ENCODE measurements at regions not wholly inside any gene's neighbourhood (a gene's known extent, or its start where the extent isn't known, plus 50 kb on each side); places are given as distances from the start of the nearest gene placed in this dataset.
A peak's percentile ranks its signal among the peaks of the same experiment; 100 is the strongest.

- DNase-seq (ENCODE audit: low spot score): no peak
- no peak for TF ChIP-seq CTCF (IDR thresholded peaks at IDR 0.05)
- no peaks in the 10 kb centered on the region for H3K9me3 ChIP-seq
- H3K4me3 ChIP-seq: no peak overlapping the region
- H3K36me3 ChIP-seq: no peaks in the 10 kb centered on the region
- H3K27ac ChIP-seq: no peak overlapping the region
- no peaks in the 10 kb centered on the region for H3K4me1 ChIP-seq
- H3K27me3 ChIP-seq: no peaks in the 10 kb centered on the region
These were observed 225.7 kb downstream of the DPH6 start for GRCh38 chr15:35320158-35320780.

GRCh38 chr15:35319354-35319753 lies 226.6 kb downstream of the DPH6 start:
- Histone ChIP-seq H3K9me3 (no peaks in the 10 kb centered on the region), H3K36me3 (no peaks in the 10 kb centered on the region), H3K4me1 (no peaks in the 10 kb centered on the region), H3K27ac (no peak overlapping the region), H3K27me3 (no peaks in the 10 kb centered on the region), H3K4me3 (no peak overlapping the region)
- DNase-seq (ENCODE audit: low spot score): no peak
- no peak for TF ChIP-seq CTCF (IDR thresholded peaks at IDR 0.05)

- no peak for DNase-seq (ENCODE audit: low spot score)
- no peak overlapping the region for H3K27ac ChIP-seq
- H3K4me1 ChIP-seq: no peaks in the 10 kb centered on the region
- TF ChIP-seq CTCF (IDR thresholded peaks at IDR 0.05): no peak
- no peaks in the 10 kb centered on the region for H3K36me3 ChIP-seq
- H3K9me3 ChIP-seq: no peaks in the 10 kb centered on the region
- H3K4me3 ChIP-seq: no peak overlapping the region
- H3K27me3 ChIP-seq: no peaks in the 10 kb centered on the region
These were observed 228.7 kb downstream of the DPH6 start for GRCh38 chr15:35317217-35317616.

GRCh38 chr15:35312344-35312743 lies 227.2 kb upstream of the NANOGP8 start:
- DNase-seq (ENCODE audit: low spot score): no peak
- no peaks in the 10 kb centered on the region for H3K9me3 ChIP-seq
- no peak overlapping the region for H3K27ac ChIP-seq
- H3K27me3 ChIP-seq: no peaks in the 10 kb centered on the region
- no peaks in the 10 kb centered on the region for H3K36me3 ChIP-seq
- H3K4me1 ChIP-seq: peaks cover 0 to 24% of the 10 kb centered on the region in 2 donors
- no peak overlapping the region for H3K4me3 ChIP-seq
- no peak for TF ChIP-seq CTCF (IDR thresholded peaks at IDR 0.05)

- Histone ChIP-seq H3K9me3 (no peaks in the 10 kb centered on the region), H3K27me3 (no peaks in the 10 kb centered on the region), H3K36me3 (no peaks in the 10 kb centered on the region), H3K4me1 (peaks cover 0 to 31% of the 10 kb centered on the region in 2 donors), H3K4me3 (no peak overlapping the region), H3K27ac (no peak overlapping the region)
- TF ChIP-seq CTCF (IDR thresholded peaks at IDR 0.05): no peak
- no peak for DNase-seq (ENCODE audit: low spot score)
These were observed 226.5 kb upstream of the NANOGP8 start for GRCh38 chr15:35311615-35312014.

GRCh38 chr15:35309886-35310285 lies 224.8 kb upstream of the NANOGP8 start:
- Histone ChIP-seq H3K4me1 (peaks cover 0 to 42% of the 10 kb centered on the region in 2 donors), H3K27me3 (no peaks in the 10 kb centered on the region), H3K27ac (peak overlapping the region; percentile 41 to 82), H3K4me3 (no peak overlapping the region), H3K9me3 (no peaks in the 10 kb centered on the region), H3K36me3 (no peaks in the 10 kb centered on the region)
- DNase-seq (ENCODE audit: low spot score): no peak
- no peak for TF ChIP-seq CTCF (IDR thresholded peaks at IDR 0.05)
